Liver (tissue), 3 donors: ENCODE measurements at regions not wholly inside any gene's neighbourhood (a gene's known extent, or its start where the extent isn't known, plus 50 kb on each side); places are given as distances from the start of the nearest gene placed in this dataset.

ENCODE experiments used
- CTCF ChIP-seq: fragments of 150-350 bp; IDR thresholded peaks from 2 replicates; pipeline ENCODE4 v1.5.1; 2017; ENCODE audit warnings: improper control_type of control experiment, low read depth, low read length; ENCODE audit not compliant: missing input control
- FOXA1 ChIP-seq: IDR thresholded peaks from 2 replicates; pipeline ENCODE4 v1.6.1; 2016; ENCODE audit warnings: antibody characterized with exemption
- GABPA ChIP-seq, 2 donors: IDR thresholded peaks in 1 of 2; conservative IDR thresholded peaks in 1 of 2; 2 replicates each; pipeline ENCODE4 v1.6.1; 2016; ENCODE audit warnings: antibody characterized with exemption in 2 of 2, mild to moderate bottlenecking in 1 of 2, moderate library complexity in 1 of 2
- donor health status: healthy.
- donor health status: healthy.

- TF ChIP-seq GABPA (IDR thresholded peaks at IDR 0.05 in 1 of 2, conservative IDR thresholded peaks at IDR 0.05 in 1 of 2), result no peak
- no peak for TF ChIP-seq FOXA1
- no peak for TF ChIP-seq CTCF
Observed at GRCh38 chr4:81538716-81539427, 67.2 kb upstream of the RASGEF1B start.
